Superior temporal gyrus (tissue), 1 donor: ENCODE measurements at regions not wholly inside any gene's neighbourhood (a gene's known extent, or its start where the extent isn't known, plus 50 kb on each side); places are given as distances from the start of the nearest gene placed in this dataset.

ENCODE experiments used
- DNase-seq: peaks from one replicate; pipeline ENCODE4 v3.0.0-alpha.2; 2016; ENCODE audit errors: extremely low spot score

GRCh38 chr4:140316799-140317198, 56.6 kb upstream of the SCOC start:
- DNase-seq, result no peak

GRCh38 chr4:140315970-140316369, 57.5 kb upstream of the SCOC start:
- no peak for DNase-seq

GRCh38 chr4:140315438-140315837, 58.0 kb upstream of the SCOC start:
- no peak for DNase-seq

GRCh38 chr4:140315019-140315418, 58.4 kb upstream of the SCOC start:
- no peak for DNase-seq

GRCh38 chr4:140312100-140312499, 61.3 kb upstream of the SCOC start:
- no peak for DNase-seq

GRCh38 chr4:140311257-140311835, 62.1 kb upstream of the SCOC start:
- no peak for DNase-seq

- DNase-seq, result peak; percentile 13
Observed at GRCh38 chr4:140309124-140309870, 64.1 kb upstream of the SCOC start.

GRCh38 chr4:140308366-140309123, 64.9 kb upstream of the SCOC start:
- peak; percentile 77 for DNase-seq

GRCh38 chr4:140305053-140305452, 68.4 kb upstream of the SCOC start:
- DNase-seq, result no peak

- no peak for DNase-seq
Observed at GRCh38 chr4:140304346-140304745, 69.1 kb upstream of the SCOC start.

GRCh38 chr4:140302151-140302859, 71.1 kb upstream of the SCOC start:
- DNase-seq, result peak; percentile 87

GRCh38 chr4:140300271-140300970, 73.0 kb upstream of the SCOC start:
- peak; percentile 51 for DNase-seq

GRCh38 chr4:140298001-140298400, 75.4 kb upstream of the SCOC start:
- DNase-seq, result no peak

- DNase-seq, result no peak
Observed at GRCh38 chr4:140297221-140297570, 76.2 kb upstream of the SCOC start.

GRCh38 chr4:140296335-140297220, 76.9 kb upstream of the SCOC start:
- peak; percentile 62 for DNase-seq

- no peak for DNase-seq
Observed at GRCh38 chr4:140293979-140294378, 79.5 kb upstream of the SCOC start.

GRCh38 chr4:140291259-140291658, 82.2 kb upstream of the SCOC start:
- no peak for DNase-seq

GRCh38 chr4:140289486-140289885, 84.0 kb upstream of the SCOC start:
- DNase-seq, result no peak

- peak; percentile 60 for DNase-seq
Observed at GRCh38 chr4:140286456-140286855, 87.0 kb upstream of the SCOC start.

GRCh38 chr4:140284456-140284855, 89.0 kb upstream of the SCOC start:
- no peak for DNase-seq
